IMR-90 (cell line): ENCODE measurements at regions not wholly inside any gene's neighbourhood (a gene's known extent, or its start where the extent isn't known, plus 50 kb on each side); places are given as distances from the start of the nearest gene placed in this dataset.

Source experiments
- ATAC-seq: fragments of 200-7000 bp; cut with Tn5 transposase; 2 replicates; pipeline ENCODE4 v1.9.1; 2020; ENCODE audit warnings: low read depth, mild to moderate bottlenecking, moderate library complexity
- BruUV-seq: library from RNA; stranded (reverse); fragments of 400-500 nt; replicated peaks from 2 replicates; lab custom pipeline; 2021; lab: Mats Ljungman, UMichigan
- CTCF ChIA-PET: fragments of 300-600 bp; formaldehyde crosslinking; extraction: SDS; loops from one replicate; lab custom pipeline; 2021; ENCODE audit warnings: antibody characterized with exemption; lab: Yijun Ruan, JAX
- POLR2A ChIA-PET: fragments of 300-600 bp; sonication (Branson Sonifier 250); formaldehyde crosslinking; loops from one replicate; lab custom pipeline; 2022; ENCODE audit warnings: antibody characterized with exemption; ENCODE audit not compliant: unreplicated experiment; lab: Charles Lee
- DNase-seq: peaks from one replicate; pipeline ENCODE4 v3.0.0; 2013
- H2AFZ ChIP-seq: replicated peaks from 2 replicates; pipeline ENCODE3; 2013; ENCODE audit warnings: low read length, mild to moderate bottlenecking; ENCODE audit not compliant: poor library complexity
- H2AK5ac ChIP-seq: 2 replicates; pipeline ENCODE4 v1.6.1; 2013; ENCODE audit warnings: low read depth, low read length, inconsistent platforms
- H2AK9ac ChIP-seq: replicated peaks from 2 replicates; pipeline ENCODE3; 2013; ENCODE audit warnings: mild to moderate bottlenecking, low read depth, low read length, moderate library complexity; ENCODE audit not compliant: poor library complexity
- H2BK120ac ChIP-seq: 2 replicates; pipeline ENCODE4 v1.6.1; 2013; ENCODE audit warnings: low read depth, low read length, inconsistent platforms
- H2BK15ac ChIP-seq: 3 replicates; pipeline ENCODE4 v1.6.1; 2013; ENCODE audit warnings: low read depth, low read length, inconsistent platforms
- H2BK20ac ChIP-seq: 2 replicates; pipeline ENCODE4 v1.6.1; 2013; ENCODE audit warnings: low read depth, mild to moderate bottlenecking, inconsistent platforms, low read length, moderate library complexity
- H2BK5ac ChIP-seq: 2 replicates; pipeline ENCODE4 v1.6.1; 2013; ENCODE audit warnings: mild to moderate bottlenecking, low read depth, low read length, inconsistent platforms; ENCODE audit not compliant: poor library complexity, severe bottlenecking
- H3K14ac ChIP-seq: replicated peaks from 2 replicates; pipeline ENCODE4 v1.6.1; 2013; ENCODE audit warnings: low read depth, low read length, inconsistent platforms
- H3K18ac ChIP-seq: 2 replicates; pipeline ENCODE4 v1.6.1; 2013; ENCODE audit warnings: low read depth, low read length, control low read depth
- H3K23ac ChIP-seq: 2 replicates; pipeline ENCODE4 v1.6.1; 2013; ENCODE audit warnings: low read depth, low read length, inconsistent platforms
- H3K27ac ChIP-seq: 2 replicates; pipeline ENCODE4 v1.5.1; 2013; ENCODE audit warnings: mild to moderate bottlenecking, control low read depth, low read length; ENCODE audit not compliant: insufficient read depth
- H3K27me3 ChIP-seq: 2 replicates; pipeline ENCODE4 v1.6.1; 2013; ENCODE audit warnings: low read length; ENCODE audit not compliant: control insufficient read depth, insufficient read depth
- H3K36me3 ChIP-seq: 2 replicates; pipeline ENCODE4 v1.6.1; 2013; ENCODE audit warnings: low read length, mixed read lengths; ENCODE audit not compliant: control insufficient read depth, insufficient read depth
- H3K4ac ChIP-seq: 2 replicates; pipeline ENCODE4 v1.6.1; 2013; ENCODE audit warnings: low read depth, low read length, inconsistent platforms
- H3K4me1 ChIP-seq: 2 replicates; pipeline ENCODE4 v1.6.1; 2013; ENCODE audit warnings: low read length, mixed read lengths; ENCODE audit not compliant: control insufficient read depth, insufficient read depth
- H3K4me2 ChIP-seq: 2 replicates; pipeline ENCODE4 v1.6.1; 2013; ENCODE audit warnings: low read depth, mild to moderate bottlenecking, control low read depth, low read length, moderate library complexity
- H3K4me3 ChIP-seq: 2 replicates; pipeline ENCODE4 v1.5.1; 2013; ENCODE audit warnings: low read depth, mild to moderate bottlenecking, control low read depth, low read length, moderate library complexity; ENCODE audit not compliant: insufficient read depth
- H3K56ac ChIP-seq: 2 replicates; pipeline ENCODE4 v1.6.1; 2013; ENCODE audit warnings: low read length, inconsistent platforms; ENCODE audit not compliant: insufficient read depth; ENCODE audit errors: extremely low read depth
- H3K79me1 ChIP-seq, 2 experiments: 2 replicates each; pipeline ENCODE4 v1.6.1; 2013; ENCODE audit warnings: low read length in 2 of 2, inconsistent platforms in 1 of 2, low read depth in 1 of 2
- H3K9ac ChIP-seq: 2 replicates; pipeline ENCODE4 v1.6.1; 2013; ENCODE audit warnings: low read depth, low read length, control low read depth
- H3K9me1 ChIP-seq: 2 replicates; pipeline ENCODE4 v1.6.1; 2013; ENCODE audit warnings: low read length, inconsistent platforms; ENCODE audit not compliant: insufficient read depth
- H3K9me3 ChIP-seq: 2 replicates; pipeline ENCODE4 v1.6.1; 2013; ENCODE audit warnings: low read length; ENCODE audit not compliant: control insufficient read depth, insufficient read depth
- H4K20me1 ChIP-seq: 2 replicates; pipeline ENCODE4 v1.6.1; 2013; ENCODE audit warnings: low read length, inconsistent platforms; ENCODE audit not compliant: insufficient read depth
- H4K5ac ChIP-seq: 2 replicates; pipeline ENCODE4 v1.6.1; 2013; ENCODE audit warnings: mild to moderate bottlenecking, low read depth, low read length, control low read depth
- H4K8ac ChIP-seq, 2 experiments: 2 replicates each; pipeline ENCODE4 v1.6.1; 2013; ENCODE audit warnings: low read depth in 2 of 2, low read length in 2 of 2, control low read depth in 1 of 2, inconsistent platforms in 1 of 2
- H4K91ac ChIP-seq: 2 replicates; pipeline ENCODE4 v1.6.1; 2013; ENCODE audit warnings: low read depth, low read length, inconsistent platforms; ENCODE audit not compliant: insufficient read depth
- CEBPB ChIP-seq: IDR thresholded peaks from 2 replicates; pipeline ENCODE4 v1.6.1; 2012; ENCODE audit warnings: low read depth, low read length, improper control_type of control experiment
- CHD1 ChIP-seq: IDR thresholded peaks from 2 replicates; pipeline ENCODE4 v1.6.1; 2012; ENCODE audit warnings: low read depth, low read length, improper control_type of control experiment
- NFE2L2 ChIP-seq: fragments of 150-350 bp; IDR thresholded peaks from 2 replicates; pipeline ENCODE4 v1.6.1; 2016; ENCODE audit warnings: low read depth, mild to moderate bottlenecking, low read length
- POLR2A ChIP-seq: IDR thresholded peaks from 2 replicates; pipeline ENCODE4 v1.6.1; 2012; ENCODE audit warnings: mild to moderate bottlenecking, low read depth, low read length
- RFX5 ChIP-seq: IDR thresholded peaks from 2 replicates; pipeline ENCODE4 v1.8.0; 2012; ENCODE audit warnings: low read depth, mild to moderate bottlenecking, low read length, moderate library complexity
- WGBS, 2 experiments: methylation state at CpG; one replicate each; pipeline versions ENCODE4 v1.1.5 to v1.1.7; 2013; ENCODE audit warnings: missing lambda C conversion rate in 2 of 2; ENCODE audit not compliant: insufficient read length in 1 of 2; ENCODE audit errors: extremely low coverage in 2 of 2; 5-methylcytosine and 5-hydroxymethylcytosine counted together
- dilution Hi-C: fragments of 300-500 bp; cut with HindIII; formaldehyde crosslinking; loops from one replicate; pipeline ENCODE4 v1.14.3; 2018; ENCODE audit warnings: low sequenced_read_pairs; ENCODE audit not compliant: unreplicated experiment
- in situ Hi-C: fragments of 300-500 bp; cut with MboI; formaldehyde crosslinking; loops from 3 replicates; pipeline ENCODE4 v1.14.3; 2019; ENCODE audit warnings: low sequenced_read_pairs, inconsistent platforms, mixed read lengths
- intact Hi-C: fragments of 100-400 bp; cut with micrococcal nuclease; formaldehyde crosslinking; loops from 2 replicates; pipeline ENCODE4 v1.10.0; 2022

DNA sequence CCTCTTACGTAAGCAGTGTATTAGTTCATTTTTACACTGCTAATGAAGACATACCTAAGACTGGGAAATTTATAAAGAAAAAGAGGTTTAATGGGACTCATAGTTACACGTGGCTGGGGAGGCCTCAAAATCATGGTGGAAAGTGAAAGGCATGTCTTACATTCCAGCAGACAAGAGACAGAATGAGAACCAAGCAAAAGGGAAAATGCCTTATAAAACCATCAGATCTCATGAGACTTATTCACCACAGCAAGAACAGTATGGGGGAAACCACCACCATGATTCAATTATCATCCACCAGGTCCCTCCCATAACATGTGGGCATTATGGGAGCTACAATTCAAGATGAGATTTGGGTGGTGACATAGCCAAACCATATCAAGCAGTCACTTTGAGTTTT lies 126.3 kb upstream of the CXCL12 start:
- Histone ChIP-seq H3K14ac (no peak overlapping the region), H4K20me1 (no peaks in the 10 kb centered on the region), H3K18ac (no peak overlapping the region), H3K27me3 (peaks cover 22% of the 10 kb centered on the region), H2BK120ac (no peak overlapping the region), H3K9ac (no peak overlapping the region), H4K8ac (no peak overlapping the region), H3K56ac (no peak overlapping the region), H3K36me3 (no peaks in the 10 kb centered on the region), H3K4me1 (no peaks in the 10 kb centered on the region), H3K4ac (no peak overlapping the region), H2BK20ac (no peak overlapping the region), H3K4me2 (no peak overlapping the region), H2AK5ac (no peak overlapping the region), H4K5ac (no peak overlapping the region), H2AK9ac (no peak overlapping the region), H2BK5ac (no peak overlapping the region), H3K79me1 (no peaks in the 10 kb centered on the region), H3K4me3 (no peak overlapping the region), H3K9me1 (no peaks in the 10 kb centered on the region), H2AFZ (no peak overlapping the region), H3K27ac (no peak overlapping the region), H4K91ac (no peak overlapping the region), H2BK15ac (no peak overlapping the region), H3K23ac (no peak overlapping the region), H3K9me3 (no peaks in the 10 kb centered on the region)
- intact Hi-C loops: no loop called here
- BruUV-seq: no TSS peak
- ATAC-seq (no peak), DNase-seq (no peak)
- POLR2A ChIA-PET: no interaction called here
- in situ Hi-C loops: no loop called here
- WGBS, 2 experiments: no CpG with 5 or more reads among the region's 2 CpGs
- TF ChIP-seq CEBPB (no peak), POLR2A (no peak), NFE2L2 (no peak), CHD1 (no peak), RFX5 (no peak)
- CTCF ChIA-PET: no interaction called here
- dilution Hi-C loops: no loop called here
